SIG-M5 treated with dmso at 0.1 percent for 504 hours (cell line): ENCODE measurements at regions not wholly inside any gene's neighbourhood (a gene's known extent, or its start where the extent isn't known, plus 50 kb on each side); places are given as distances from the start of the nearest gene placed in this dataset.

ENCODE experiments used
- DNase-seq: peaks from one replicate; lab custom pipeline; 2025; ENCODE audit not compliant: unreplicated experiment; lab: John Stamatoyannopoulos, UW

DNA sequence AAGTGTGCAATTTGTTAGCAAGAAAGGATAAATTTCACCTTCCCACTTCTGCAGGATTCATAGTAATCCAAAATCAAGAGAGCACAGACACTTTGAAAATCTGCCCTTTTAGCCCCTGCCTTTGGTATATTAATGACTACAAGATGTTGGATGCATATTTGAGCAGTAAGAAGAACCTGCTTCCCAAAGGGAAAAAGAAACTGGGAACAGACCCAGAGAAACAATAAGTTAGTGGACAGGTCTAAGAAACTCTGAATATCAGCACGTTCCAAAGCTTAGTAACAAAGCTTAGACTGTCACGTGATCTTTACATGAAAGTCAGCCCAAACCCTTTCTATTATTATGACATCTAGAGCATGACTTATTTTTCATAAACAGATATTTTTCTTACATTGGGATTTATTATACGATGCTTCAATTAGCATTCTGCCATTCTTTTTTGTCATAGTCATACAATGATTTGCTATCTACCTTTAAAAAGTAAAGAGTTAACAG is 390.9 kb upstream of the ADGRL2 start:
- DNase-seq = no peak

GRCh38 chr1:81409262-81409661 is 391.5 kb upstream of the ADGRL2 start:
- no peak for DNase-seq

DNA sequence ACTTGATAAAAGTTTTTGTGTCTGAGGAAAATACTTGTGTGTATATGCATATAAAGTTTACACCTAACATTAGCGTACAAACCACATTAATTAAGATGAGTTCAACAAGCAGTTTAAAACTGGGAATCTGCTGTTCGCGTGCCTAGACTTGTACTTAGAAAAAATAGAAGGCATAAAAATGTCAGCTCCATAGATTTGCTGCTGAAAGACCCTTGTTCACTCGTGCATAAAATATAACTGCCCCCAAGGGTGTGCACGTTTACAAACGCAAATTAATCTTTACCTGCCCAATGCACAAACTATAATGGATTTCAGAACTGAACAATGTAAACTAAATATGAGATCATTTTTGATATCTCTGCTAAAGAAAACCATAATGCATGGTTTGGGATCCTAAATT is 392.3 kb upstream of the ADGRL2 start:
- no peak for DNase-seq

DNA sequence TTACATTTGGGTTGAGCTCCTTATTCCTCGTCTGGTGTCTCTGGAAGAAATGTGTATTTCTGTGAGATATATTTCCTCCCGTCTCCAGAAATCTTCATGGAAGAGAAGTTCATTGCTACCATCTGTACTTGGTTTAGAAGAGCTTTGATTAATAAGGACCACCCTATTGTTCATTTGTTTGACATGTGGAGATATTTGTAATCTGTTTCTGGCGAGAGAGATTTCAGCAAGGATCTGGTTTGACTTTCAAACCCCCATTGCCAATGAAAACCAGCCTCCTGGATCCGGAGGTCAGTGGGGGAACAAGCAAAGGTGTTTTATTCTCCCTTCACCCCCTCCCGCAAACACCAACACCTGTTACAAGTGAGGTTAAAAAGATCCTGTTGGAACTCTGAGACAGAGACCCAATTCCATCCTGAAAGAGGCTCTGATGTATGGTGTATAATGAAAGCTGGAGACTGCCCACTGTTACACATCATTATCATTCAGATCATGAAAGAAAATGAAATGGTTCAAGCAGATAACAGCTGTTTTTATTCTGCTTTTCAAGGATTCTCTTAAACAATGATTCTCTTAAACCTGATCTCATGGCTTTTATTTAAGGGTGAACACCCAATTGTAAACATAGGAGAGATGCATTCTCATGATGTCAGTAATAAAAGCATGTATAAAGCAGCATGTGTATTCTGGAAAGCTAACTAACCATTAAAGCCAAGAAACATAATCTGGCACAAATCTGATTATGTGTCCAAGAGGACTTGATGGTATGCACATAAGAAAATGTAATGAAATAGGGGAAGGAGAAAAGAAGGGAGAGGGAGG is 393.5 kb upstream of the ADGRL2 start:
- no peak for DNase-seq

- DNase-seq = no peak
These were observed 394.3 kb upstream of the ADGRL2 start for GRCh38 chr1:81406292-81406999.

- DNase-seq = no peak
These were observed 402.7 kb upstream of the ADGRL2 start for GRCh38 chr1:81398041-81398440.

GRCh38 chr1:81392526-81393226 is 408.1 kb upstream of the ADGRL2 start:
- no peak for DNase-seq

- DNase-seq = no peak
These were observed 409.5 kb upstream of the ADGRL2 start for GRCh38 chr1:81391125-81391828.

DNA sequence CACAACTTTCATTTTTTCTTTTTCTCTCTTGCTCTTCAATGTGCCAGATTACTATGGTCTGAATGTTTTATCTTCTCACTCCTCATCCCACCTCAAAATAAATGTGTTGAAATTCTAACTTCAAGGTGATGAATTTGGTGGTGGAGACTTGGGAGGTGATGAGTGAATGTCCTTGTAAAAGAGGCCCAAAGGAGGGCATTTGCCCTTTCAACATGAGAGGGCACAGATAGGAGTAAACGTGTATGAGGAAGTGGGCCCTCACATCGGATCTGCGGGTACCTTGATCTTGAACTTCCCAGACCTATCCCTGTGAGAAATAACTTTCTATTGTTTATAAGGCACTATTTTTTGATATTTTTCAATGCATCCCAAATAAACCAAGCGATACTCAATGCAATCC is 412.3 kb upstream of the ADGRL2 start:
- no peak for DNase-seq

DNA sequence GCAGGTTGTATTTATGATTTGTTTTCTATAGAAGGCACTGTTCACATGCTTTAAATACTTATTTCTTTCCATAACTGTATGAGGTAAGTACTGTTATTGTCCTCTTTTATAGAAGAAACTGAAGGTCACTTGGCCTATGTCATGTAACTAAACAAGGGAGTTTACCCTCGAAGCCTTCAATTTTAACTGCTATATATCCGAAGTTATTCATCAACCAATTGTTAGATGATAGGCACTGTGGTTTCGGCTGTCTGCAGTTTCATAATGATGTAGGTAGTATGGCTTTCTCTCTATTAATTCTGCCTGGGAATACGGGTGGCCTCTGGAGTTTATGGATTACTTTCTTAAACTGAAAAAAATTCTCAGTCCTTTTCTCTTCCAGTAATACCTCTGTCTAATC is 413.3 kb upstream of the ADGRL2 start:
- DNase-seq = no peak

GRCh38 chr1:81382561-81382960 is 418.2 kb upstream of the ADGRL2 start:
- no peak for DNase-seq

GRCh38 chr1:81381881-81382280 is 418.9 kb upstream of the ADGRL2 start:
- DNase-seq = no peak

DNA sequence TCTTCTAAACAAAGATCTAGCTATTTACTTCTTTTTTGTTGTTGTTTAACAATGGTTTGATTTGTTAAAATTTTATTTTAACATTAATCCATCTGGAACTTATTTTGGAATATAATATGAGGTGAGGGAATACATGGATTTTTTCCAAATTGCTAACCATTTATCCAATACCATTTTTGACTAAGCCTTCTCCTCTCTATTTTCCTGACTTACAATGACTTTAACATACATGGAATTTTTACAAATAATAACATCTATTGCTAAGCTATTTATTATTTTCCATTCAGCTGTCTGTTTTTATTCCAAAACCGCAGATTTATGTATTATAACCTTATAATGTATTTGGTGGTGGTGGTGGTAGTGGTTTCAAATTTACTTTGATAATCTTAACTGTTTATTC is 420.3 kb upstream of the ADGRL2 start:
- no peak for DNase-seq

- DNase-seq = no peak
These were observed 421.3 kb upstream of the ADGRL2 start for GRCh38 chr1:81379430-81379829.

GRCh38 chr1:81377406-81377805 is 423.3 kb upstream of the ADGRL2 start:
- no peak for DNase-seq

- no peak for DNase-seq
These were observed 424.7 kb upstream of the ADGRL2 start for GRCh38 chr1:81375884-81376548.

DNA sequence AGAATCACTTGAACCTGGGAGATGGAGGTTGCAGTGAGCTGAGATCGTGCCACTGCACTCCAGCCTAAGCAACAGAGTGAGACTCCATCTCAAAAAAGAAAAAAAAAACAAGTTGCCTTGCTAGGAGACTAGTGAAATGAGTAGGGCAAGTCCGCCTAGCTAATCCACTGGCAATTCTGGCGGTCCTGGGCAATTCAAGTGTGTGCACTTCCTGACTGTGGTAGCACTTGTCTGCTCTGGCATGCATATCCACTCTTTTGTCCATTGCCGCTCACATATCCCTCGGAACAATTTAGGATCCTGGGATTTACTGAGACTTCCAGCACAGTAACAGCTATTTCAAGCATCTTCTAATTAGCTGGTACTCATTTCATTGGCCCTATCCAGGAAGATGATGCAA is 426.3 kb upstream of the ADGRL2 start:
- no peak for DNase-seq

DNA sequence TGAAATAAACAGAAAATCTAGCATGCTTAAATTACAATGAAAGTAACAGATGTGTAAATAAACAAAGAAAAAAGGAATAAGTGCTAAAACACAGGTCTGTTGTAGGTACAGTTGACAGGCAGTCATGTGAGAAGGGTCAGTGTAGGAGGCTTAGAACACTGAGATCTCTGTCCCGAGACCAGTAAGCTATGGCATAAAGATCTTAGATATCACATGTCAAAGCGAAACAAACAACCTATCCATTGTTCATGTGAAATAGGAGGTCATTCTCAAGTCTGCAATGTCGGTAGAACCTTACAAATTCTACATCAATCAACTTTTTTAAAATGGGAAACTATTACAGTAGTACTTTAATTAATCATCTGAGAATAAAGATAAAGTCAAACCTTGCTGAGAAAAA is 428.9 kb upstream of the ADGRL2 start:
- DNase-seq = no peak

DNA sequence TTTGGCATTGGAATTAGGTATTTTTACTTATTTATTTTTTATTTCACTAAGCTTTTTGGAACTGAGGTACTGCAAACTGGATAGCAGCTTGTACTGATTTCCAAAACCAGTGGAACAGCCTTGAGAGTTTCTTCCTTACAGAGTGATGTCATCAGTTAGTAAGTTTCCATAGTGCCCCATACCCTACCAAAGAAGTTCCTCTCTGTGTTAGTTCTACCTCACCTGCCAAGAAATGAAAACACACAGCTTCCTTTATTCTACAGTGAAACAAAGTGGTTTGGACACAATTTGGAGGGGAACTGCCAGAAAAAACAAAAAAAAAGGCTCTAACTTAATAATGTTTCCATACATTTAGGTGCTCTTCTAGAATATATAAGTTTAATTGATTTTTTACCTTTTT is 430.9 kb upstream of the ADGRL2 start:
- no peak for DNase-seq

DNA sequence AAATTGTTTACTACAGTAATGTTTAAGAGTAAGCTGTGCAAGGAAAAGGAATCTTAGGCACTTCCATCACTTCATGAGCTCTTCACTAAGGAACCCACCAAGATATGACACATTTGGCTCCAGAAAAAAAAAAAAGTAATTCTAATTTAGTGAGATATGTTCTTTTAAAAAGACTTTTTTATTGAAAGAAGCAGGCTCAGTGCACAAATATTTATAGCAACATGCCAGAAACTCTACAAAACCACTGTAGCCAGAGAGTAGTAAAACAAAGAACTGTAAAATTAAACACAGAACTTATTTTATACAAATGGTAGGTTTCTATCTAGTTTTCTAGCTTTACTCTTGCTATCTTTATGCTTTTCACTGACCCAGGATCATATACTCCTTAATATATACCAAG is 434.6 kb upstream of the ADGRL2 start:
- no peak for DNase-seq

DNA sequence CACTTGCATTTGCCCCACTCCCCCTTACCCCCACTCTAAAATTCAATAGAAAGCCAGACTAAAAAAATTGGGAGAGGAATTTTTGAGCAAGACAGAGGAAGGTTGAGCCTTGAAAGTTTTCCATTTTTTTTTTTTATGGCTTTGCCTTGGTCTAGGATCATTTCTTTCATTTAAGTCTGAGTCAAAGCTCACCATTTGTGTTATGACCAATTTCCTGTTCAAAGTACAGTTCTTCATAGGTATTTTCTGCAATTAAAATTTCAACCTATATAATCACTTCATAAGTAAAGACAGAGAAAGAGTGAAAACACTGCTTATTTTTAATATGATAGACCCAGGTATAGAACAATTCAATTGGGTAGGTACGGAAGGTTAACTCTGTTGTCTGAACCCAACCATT is 436.6 kb upstream of the ADGRL2 start:
- DNase-seq = no peak
